Erythroblast (primary cell): ENCODE measurements at regions not wholly inside any gene's neighbourhood (a gene's known extent, or its start where the extent isn't known, plus 50 kb on each side); places are given as distances from the start of the nearest gene placed in this dataset.

ENCODE experiments used
- GATA1 ChIP-seq: IDR thresholded peaks from 2 replicates; pipeline ENCODE4 v1.6.1; 2011; ENCODE audit warnings: low read depth, mild to moderate bottlenecking, control low read depth, low read length, moderate library complexity
- POLR2A ChIP-seq: IDR thresholded peaks from 2 replicates; pipeline ENCODE4 v1.6.1; 2011; ENCODE audit warnings: mild to moderate bottlenecking, low read length

- TF ChIP-seq POLR2A, result no peak
- TF ChIP-seq GATA1, result no peak
Observed at GRCh38 chr12:92041742-92042141, 103.9 kb downstream of the BTG1 start.
